HG02642 (cell line): ENCODE measurements at regions not wholly inside any gene's neighbourhood (a gene's known extent, or its start where the extent isn't known, plus 50 kb on each side); places are given as distances from the start of the nearest gene placed in this dataset.

ENCODE experiments used
- ATAC-seq: cut with Tn5 transposase; IDR thresholded peaks from one replicate; pipeline ENCODE4 v1.9.1; 2021; ENCODE audit warnings: mild to moderate bottlenecking; ENCODE audit not compliant: unreplicated experiment, poor library complexity

DNA sequence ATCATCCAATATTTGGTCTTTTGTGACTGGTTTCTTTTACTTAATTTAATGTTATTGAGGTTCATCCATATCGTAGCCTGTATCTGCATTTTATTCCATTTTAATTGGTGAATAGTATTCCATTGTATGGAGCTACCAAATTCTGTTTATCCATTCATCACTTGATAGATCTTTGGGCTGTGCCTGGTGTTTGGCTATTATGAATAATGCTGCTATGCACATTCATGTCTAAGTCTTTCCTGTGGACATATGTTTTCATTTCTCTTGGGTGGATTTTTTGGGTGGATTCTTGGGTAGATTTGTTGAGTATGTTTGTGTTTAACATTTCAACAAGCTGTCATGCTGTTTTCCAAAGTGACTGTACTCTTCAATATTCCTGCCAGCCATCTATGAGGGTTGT is 52.5 kb upstream of the NEDD4L start:
- ATAC-seq, result no peak

DNA sequence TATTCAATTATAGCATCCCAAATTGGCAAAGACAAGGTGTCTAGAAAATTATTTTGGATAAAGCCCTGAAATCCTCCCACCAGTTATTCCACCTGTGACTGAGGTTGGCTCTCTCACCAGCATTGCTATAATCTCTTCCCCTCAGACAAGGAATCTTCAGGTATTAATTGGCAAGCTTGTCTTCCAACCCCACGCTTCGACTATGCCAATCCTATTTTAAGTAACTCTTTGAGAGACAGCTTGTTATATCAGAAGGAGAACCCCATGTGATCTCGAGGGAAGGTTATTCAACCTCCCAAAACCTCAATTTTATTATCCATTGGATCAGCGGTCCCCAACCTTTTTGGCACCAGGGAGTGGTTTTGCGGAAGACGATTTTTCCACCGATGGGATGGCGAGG is 54.5 kb upstream of the NEDD4L start:
- ATAC-seq, result no peak

DNA sequence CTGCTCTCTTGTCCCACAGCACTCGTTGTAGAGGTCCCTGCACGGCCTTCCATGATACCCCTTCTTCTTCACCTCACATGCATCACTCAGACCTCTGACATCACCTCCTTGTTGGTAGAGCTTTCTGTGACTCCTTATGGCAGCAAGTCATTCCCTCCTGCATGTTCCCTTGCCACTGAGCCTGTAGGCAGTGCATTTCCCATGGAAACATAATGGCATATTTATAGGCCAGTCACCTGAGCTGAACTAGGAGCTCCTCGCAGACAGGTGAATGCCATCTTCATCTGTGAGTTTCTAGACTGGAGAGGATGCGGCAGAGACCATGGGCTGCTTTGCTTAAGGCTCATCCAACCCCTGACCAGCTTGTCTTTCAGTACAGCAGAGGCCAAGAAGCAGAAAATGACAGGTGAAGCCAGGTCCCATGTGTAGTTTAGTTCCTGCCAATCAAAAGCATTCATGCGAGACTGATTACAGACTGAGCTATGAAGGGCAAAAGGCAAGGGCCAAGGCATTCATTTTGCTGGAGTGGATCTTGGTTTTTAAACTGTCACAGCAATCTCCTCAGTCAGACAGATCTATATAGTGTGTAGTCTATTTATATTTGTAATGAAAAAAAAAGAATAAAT is 59.4 kb upstream of the NEDD4L start:
- ATAC-seq, result no peak

DNA sequence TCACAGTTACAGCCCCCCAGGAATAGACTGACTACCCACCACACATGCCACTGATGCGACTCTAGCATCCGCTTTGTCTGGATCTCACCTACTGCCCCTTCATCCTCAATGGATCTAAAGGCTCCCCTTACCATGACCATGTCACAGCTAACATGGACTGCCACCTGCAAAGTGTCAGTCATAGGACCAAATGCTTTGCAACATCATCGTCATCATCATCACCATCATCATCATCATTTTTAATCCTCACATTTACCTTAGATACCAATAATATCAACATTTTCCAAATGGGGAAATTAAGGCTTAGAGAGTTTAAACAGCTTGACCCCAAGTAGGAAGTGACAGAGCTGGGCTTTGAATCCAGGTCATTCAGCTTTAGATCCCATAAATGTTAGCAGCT is 60.1 kb upstream of the NEDD4L start:
- no peak for ATAC-seq

DNA sequence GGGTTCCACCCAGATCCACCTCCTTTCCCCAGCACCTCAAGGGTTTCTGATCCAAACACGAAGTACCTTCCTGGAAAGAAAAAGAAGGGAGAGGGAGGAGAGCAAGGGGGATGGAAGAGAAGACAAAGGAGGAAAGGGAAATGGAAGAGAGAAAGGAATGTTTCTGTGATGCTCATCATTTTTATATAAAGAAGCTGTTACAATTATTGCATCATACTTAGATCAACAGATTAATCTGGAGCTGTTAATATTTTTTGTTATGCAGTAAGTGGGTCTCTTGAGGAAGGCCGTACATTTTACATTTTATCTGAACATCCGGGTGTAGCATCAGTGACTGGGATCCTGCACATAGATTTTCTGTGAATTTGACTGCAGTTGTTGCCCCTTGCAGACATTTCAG is 60.6 kb upstream of the NEDD4L start:
- no peak for ATAC-seq

DNA sequence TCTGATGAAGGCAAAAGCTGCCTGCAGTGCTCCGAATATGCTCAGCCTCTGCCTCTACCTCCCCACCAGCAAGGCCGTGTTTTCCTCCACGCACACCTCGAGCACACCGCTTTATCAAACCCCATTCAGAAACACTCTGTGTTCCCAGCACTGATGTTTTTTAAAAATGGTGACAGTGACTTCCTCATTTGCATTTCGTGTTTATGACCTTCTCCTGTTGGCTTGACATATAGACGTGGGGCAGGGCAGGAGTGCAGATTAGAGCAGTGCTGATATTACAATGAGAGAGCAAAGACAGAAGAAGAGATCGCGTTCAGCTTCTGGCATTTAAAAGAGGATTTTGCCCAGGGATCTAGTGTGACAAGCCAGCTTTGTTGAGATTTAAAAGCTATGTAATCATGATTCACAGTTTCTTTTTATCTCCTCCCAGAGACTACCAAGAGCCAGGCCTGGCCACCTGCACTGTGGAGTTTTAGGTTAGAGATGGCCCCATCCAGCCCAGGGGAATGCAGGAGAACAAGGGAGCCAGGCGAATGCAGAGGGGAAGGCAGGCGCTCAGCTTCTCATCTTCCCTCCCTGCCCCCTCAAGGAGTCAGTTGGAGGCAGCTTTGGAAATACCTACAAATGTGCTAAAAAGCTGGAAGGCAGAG is 61.5 kb upstream of the NEDD4L start:
- ATAC-seq, result no peak

DNA sequence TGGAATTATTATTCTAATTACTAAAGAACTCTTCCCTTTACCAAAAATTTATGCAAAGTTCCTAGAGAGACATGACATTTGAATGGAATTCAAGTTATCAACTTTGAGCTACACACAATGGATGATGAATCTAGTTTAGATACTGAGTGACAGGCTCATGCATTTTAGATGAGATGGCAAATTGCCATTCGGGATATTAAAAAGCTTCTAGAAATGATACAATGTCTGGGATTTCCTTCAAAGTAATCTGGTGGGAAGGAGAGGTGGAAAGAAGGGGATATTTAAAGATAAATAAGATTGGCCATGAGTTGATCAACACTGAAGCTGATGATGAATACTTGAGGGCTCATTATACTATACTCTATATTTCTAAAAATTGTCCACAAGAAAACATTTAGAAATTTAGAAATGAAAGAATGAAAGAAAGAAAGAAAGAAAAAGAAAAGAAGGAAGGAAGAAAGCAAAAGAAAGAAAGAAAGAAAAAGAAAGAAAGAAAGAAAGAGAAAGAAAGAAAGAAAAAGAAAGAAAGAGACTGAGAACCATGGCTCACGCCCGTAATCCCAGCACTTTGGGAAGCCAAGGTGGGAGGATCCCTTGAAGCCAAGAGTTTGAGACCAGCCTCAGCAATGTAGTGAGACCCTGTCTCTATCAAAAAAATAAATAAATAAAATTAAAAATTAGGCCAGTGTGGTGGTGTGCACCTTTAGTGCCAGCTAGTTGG is 62.6 kb upstream of the NEDD4L start:
- no peak for ATAC-seq

DNA sequence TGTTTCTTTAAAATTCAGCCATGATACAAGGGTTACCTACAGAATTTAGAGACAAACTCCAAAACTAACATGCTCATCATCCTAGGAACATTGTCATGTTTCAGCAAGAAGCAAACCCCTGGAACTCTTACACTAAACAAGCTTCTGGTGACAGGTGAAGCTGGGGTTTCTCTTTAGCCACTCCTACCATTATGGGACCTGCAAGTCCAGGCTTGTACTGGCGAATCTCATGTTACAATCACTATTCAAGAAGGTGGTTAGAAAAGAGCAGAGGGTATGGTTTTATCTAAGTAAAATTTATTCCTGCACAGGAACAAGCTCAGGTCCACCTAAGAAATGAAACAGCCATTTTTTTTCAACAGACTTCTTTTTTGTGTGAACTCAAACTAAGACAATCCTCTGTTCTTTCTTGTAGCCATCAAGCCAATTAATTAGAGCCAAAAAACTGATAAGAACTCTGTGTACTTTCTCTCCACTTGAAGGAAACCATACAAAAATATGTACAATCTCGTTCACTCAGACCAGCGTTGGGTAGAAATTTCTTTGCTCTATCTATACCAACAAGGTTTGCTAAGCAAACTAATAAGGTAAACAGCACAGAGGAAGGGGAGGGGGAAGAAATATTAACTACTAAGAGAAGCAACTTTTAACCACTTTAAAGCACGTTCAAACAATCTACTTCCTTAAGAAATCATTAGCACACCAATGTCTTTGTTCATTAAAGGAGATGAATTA is 63.3 kb upstream of the NEDD4L start:
- no peak for ATAC-seq

DNA sequence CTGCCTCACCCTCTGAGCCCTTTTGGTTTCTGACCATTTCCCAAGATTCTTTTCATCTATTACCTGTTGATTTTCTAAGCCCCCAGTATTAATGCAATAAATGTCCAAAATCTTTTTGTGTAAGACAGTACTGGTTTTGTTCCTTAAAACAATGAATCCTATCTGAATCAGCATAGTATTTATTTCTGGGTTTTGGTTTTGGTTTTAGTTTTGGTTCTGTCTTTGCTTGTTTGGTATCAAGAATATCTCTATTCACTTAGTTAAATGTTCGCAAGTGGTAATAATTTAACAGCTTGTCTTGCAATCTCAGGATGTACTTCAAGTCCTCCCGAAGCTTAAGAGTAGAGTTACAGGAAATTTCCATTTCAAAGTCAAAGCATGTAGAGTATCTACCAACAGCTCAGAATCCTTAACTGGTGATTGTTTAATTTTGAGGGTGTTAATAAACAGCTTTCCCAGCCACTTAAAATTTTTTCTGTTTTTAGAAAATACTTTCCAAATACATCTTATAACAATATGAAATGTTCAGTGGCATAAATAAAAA is 67.7 kb upstream of the NEDD4L start:
- no peak for ATAC-seq

DNA sequence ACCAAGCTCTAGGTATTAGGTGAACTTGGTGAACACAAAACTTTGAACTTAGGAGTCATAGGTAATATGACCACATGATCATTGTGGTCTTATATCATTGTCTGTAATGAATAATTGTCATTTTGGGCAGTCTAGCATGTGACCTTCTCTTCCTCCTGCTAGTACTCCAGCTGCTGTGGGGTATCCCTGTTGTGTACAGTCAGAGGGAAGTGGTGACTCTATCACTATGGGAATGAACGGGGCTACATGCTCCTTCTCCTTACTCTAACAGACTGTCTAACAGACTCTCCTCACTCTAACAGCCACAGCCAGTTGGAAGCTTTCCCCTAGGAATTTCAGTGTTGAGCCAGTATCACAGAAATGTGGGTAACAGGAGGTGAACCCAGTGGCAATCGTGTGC is 68.2 kb upstream of the NEDD4L start:
- no peak for ATAC-seq

DNA sequence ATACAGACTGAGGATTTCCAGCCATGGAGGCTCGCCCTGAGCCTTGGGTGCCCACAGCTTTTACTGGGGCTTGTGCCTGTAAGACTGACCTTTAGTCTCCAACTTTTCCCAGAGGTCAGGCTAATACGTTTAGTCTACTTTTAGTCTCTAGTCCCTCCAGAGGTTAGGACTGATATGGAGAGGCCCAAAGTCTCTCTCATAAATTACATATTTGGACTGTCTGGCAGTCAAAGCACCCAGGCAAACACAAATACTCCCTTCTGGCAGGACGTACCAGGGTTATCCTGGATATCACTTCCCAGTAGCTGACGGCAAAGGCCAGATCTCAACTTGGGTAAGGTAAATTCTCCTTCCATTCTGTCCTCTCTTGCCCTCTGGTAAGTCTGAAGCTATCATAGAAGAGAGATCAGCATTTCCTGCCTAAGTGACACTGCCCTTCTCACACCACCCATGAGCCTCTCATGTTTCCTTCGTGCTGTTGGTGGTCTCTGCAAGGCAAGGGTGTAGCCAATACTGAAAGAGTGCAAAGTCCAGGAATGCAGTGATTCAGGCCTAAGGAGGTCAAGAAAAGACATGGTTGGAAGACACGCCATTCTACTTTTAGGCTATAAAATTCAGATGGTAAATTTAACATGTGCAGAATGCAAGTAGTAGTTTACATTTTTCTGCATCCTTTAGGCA is 69.3 kb upstream of the NEDD4L start:
- ATAC-seq, result no peak

DNA sequence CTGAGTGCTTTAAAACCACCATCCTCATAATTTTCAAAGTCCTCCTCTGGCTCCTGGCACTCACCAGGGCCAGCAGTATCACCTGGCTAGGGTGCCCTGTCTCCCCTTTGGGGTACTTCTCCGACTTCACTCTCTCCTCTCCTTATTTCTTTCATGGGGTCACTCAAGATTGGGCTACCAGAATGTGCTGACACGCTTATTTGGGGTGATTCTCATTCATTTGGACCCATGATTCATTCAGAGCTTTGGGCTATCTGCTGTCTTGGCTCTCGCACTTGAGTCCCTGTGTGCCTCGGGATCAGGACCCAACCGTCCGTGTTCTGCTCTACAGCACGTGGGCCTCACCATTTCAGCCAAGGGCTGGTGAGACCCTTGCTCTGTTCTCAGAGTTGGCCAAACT is 70.1 kb upstream of the NEDD4L start:
- ATAC-seq, result no peak

DNA sequence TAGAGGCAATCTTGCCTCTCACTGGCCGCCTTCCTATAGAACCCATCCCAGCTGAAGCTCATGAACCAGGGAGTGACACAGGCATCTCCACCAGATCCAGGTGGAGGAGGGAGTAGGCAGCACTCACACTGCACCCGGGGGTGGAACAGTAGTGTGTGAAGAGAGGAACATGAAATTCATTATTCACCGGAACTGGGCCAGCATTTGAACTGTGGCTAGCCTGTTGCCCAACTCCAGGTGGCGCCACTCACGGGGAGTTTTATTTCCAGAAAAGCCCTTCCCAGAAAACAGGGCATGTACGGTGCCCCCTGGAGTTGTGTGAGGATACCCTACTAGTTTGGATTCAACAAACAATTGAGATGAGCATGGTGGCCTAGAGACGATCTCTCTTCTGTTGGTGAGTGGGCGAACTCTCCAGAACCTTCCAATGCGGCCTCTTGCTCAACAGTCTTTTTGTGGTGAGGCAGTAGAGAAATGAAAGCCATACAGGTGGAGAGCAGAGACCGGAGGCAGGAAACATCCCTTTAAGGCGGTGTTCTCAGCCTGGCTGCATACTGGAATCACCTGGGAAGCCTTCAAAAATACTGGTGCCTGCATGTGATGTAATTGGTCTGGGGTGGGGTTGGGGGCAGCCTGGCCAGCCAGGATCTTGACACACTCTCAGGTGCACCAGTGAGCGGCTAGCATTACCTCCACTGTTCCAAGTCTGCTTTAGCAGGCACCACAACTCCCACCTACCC is 73.5 kb upstream of the NEDD4L start:
- ATAC-seq, result no peak

DNA sequence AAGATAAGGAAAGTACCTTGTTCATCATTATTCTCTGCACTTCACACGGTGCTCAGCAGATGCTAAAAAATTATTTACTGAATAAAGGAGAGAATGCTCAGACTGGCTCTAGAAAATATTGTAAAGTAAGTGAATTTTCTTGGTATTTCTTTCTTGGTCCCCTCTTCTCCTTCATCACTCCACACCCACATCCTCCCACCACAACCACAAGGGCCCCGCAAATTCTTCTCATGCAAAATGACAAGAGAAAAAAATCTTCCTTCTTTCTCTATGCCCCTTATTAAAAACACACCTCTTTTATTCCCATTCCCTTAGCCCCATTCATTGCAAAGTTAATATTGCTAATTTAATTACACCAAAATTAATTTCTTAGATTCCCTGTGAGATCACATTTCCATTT is 74.2 kb upstream of the NEDD4L start:
- ATAC-seq, result no peak

DNA sequence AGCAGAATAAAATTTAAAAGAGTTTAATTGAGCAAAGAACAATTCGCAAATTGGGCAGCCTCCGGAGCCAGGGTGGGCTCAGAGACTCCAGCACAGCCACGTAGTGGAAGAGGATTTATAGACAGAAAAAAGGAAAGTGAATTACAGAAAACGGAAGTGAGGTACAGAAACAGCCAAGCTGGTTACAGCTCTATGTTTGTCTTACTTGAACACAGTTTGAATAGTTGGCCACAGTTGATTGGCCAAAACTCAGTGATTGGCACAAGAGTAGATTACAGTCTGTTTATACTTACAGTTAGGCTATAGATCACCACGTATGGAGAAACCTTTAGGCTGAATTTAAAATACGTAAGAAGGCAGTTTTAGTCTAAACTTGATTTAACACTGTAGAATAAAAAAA is 78.8 kb upstream of the NEDD4L start:
- no peak for ATAC-seq

DNA sequence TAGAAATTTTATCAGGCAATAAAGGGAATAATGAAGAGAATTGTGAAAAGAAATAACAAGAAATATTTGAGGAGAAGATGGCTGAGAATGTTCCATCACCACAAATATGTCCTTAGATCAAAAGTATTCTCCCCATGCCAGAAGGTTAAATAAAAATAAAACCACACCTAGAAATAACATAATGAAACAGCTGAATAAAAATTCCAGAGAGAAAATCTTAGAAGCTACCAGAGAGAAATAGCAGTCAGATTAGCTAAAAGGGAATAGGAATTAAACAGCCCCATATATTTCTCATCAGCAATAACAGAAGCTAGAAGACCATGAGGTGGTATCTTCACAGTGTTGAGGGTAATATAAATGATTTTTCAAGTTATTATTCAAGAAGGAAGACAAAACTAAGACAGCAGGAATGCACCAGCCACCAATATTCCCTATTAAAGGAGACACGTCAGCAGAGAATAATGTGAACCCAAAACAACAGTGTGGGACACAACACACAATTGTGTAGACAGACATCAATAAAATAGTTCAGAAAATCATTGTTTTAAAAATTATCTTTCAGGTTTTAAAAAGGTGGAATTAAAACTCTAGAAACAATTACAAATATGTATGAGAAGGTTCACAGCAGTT is 82.0 kb upstream of the NEDD4L start:
- ATAC-seq, result no peak

DNA sequence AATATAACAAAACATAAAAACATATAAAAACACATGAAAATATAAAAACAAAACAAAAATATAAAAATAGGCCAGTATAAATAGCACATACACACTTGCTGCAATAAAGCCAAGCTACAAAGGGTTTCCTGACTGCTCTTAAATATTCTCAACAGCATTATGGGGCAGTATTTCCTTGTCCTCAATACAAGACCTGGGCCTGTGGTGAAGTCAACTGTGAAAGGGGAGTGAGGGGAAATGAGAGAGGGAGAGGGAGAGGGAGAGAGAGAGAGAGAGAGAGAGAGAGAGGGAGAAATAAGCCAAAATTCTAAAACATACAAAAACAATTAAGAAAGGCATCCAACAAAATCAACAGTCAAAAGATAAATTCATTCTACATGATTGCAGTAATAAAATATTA is 82.6 kb upstream of the NEDD4L start:
- ATAC-seq, result no peak

DNA sequence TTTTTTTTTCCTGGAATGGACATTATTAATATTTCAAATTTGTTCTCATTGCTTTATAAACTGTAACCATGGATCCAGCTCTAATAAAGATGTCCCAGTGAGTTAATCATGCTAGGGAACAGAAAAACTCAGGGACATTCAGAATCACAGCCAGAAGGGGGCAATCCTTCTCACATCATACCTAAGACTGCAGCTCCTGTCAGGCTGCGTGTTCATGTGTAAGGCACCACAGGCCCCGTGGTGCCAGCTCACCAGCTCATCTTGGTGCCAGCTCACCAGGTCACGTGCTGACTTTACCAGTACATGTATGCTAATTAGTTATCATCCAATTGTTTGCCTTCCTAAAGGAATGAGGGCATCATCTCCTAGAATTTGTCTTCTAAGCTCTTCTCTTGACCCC is 84.7 kb upstream of the NEDD4L start:
- no peak for ATAC-seq

DNA sequence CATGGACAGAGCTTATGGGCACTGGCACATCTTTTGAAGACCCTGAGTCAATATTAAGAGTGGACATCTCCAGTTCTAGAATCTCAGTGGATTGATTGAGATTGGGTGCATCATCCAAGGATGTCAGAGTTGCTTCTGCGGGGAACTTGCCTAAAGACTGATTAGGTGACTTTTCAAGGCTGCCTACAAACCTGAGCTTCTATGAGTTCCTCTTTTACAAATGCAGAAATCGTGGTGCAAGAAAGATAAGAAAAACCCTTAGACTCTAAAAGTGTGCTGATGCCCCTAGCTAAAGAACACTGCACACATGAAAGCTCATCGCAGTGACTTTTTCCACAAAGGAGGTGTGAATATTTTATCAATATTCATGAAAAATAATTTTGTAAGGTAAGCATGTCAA is 86.8 kb upstream of the NEDD4L start:
- ATAC-seq, result no peak
